ENCODE measurements at regions not wholly inside any gene's neighbourhood (a gene's known extent, or its start where the extent isn't known, plus 50 kb on each side); places are given as distances from the start of the nearest gene placed in this dataset.

DNA sequence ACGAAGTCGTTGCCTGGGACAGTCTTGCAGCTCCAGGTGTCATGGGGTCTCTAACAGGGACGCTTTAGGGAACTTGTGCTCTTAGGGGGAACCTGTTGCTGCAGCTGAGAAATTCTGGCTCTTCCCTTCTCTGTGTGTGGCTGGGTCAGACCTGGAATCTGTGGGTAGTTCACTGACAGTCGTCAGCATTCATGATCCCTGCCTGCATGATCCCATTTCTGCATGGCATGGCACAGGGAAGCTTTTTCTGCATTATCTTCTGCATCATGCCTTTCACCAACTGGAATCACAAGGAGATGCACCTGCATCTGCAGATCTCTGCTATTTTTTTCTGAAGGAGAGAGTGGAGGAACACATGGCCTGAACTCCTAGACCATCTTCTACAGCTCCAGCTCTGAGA lies 85.6 kb downstream of the SOX9 start:
- H3K27me3 ChIP-seq (ENCODE audit: control insufficient read depth, insufficient read depth, low read length), result no peaks in the 10 kb centered on the region
- no peak overlapping the region for H3K27ac ChIP-seq (ENCODE audit: low read length)
- no peaks in the 10 kb centered on the region for H3K36me3 ChIP-seq (ENCODE audit: control insufficient read depth, insufficient read depth, low read length)
- no peak for DNase-seq (ENCODE audit: low read depth, low spot score)
- H3K4me3 ChIP-seq (ENCODE audit: low read length), result no peak overlapping the region
- H3K9me3 ChIP-seq (ENCODE audit: control insufficient read depth, insufficient read depth, low read length), result no peaks in the 10 kb centered on the region
- WGBS (ENCODE audit: insufficient coverage, insufficient read length), result no CpG with 5 or more reads among the region's 4 CpGs
- no peaks in the 10 kb centered on the region for H3K4me1 ChIP-seq (ENCODE audit: control insufficient read depth, insufficient read depth, low read length)

DNA sequence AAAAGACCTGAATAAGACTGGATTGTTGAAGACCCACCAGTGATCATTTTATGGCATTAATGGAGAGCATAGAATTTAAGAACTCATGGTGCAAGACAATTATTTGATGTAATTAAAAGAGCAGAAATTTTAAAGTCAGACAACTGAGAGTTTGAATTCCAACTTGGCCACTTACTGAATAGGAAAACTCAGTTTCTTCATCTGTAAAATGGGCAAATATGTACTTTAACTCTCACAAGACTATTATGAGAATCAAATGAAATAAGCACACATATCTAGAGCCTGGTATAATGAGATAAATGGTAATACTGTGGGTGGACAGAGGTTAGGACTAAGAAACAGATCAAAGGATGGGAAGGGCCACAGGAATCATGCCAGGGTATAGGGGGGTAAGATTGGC lies 88.0 kb downstream of the SOX9 start:
- DNase-seq (ENCODE audit: low read depth, low spot score), result no peak
- Histone ChIP-seq H3K9me3 (ENCODE audit: control insufficient read depth, insufficient read depth, low read length) (no peaks in the 10 kb centered on the region), H3K4me3 (ENCODE audit: low read length) (no peak overlapping the region), H3K36me3 (ENCODE audit: control insufficient read depth, insufficient read depth, low read length) (no peaks in the 10 kb centered on the region), H3K27me3 (ENCODE audit: control insufficient read depth, insufficient read depth, low read length) (no peaks in the 10 kb centered on the region), H3K4me1 (ENCODE audit: control insufficient read depth, insufficient read depth, low read length) (peaks cover 1% of the 10 kb centered on the region), H3K27ac (ENCODE audit: low read length) (no peak overlapping the region)

GRCh38 chr17:72212041-72212440 lies 91.2 kb downstream of the SOX9 start:
- DNase-seq (ENCODE audit: low read depth, low spot score), result no peak

DNA sequence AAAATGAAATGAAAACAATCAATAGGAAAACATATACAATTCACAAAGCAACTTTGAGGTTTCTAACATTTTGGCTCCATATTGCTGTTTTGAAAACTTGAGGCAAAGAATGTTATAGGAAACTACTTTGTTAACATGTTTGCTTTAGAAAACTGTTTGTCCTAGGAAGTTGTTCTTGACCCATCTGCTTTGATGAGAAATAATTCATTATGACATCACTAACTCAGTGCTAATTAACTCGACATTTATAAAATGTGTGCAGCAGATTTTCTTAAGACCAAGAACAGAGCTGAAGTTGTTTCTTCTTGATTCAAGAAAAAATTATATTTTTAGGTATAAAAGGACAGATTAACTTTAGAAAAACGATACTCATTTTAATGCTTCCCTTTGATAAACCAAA lies 94.7 kb downstream of the SOX9 start:
- H3K4me1 ChIP-seq (ENCODE audit: control insufficient read depth, insufficient read depth, low read length), result peaks cover 4% of the 10 kb centered on the region
- DNase-seq (ENCODE audit: low read depth, low spot score), result no peak
- H3K27ac ChIP-seq (ENCODE audit: low read length), result no peak overlapping the region
- H3K4me3 ChIP-seq (ENCODE audit: low read length), result no peak overlapping the region
- H3K9me3 ChIP-seq (ENCODE audit: control insufficient read depth, insufficient read depth, low read length), result no peaks in the 10 kb centered on the region
- no peaks in the 10 kb centered on the region for H3K36me3 ChIP-seq (ENCODE audit: control insufficient read depth, insufficient read depth, low read length)
- peaks cover 19% of the 10 kb centered on the region for H3K27me3 ChIP-seq (ENCODE audit: control insufficient read depth, insufficient read depth, low read length)
- WGBS (ENCODE audit: insufficient coverage, insufficient read length), result no CpG with 5 or more reads among the region's 2 CpGs

More at GRCh38 chr17:72212041-72212440, 91.2 kb downstream of the SOX9 start:
- Histone ChIP-seq H3K27ac (ENCODE audit: low read length) (no peak overlapping the region), H3K4me1 (ENCODE audit: control insufficient read depth, insufficient read depth, low read length) (peaks cover 1% of the 10 kb centered on the region), H3K27me3 (ENCODE audit: control insufficient read depth, insufficient read depth, low read length) (no peaks in the 10 kb centered on the region; the same call in 1 of the 2 replicates), H3K36me3 (ENCODE audit: control insufficient read depth, insufficient read depth, low read length) (no peaks in the 10 kb centered on the region), H3K9me3 (ENCODE audit: control insufficient read depth, insufficient read depth, low read length) (no peaks in the 10 kb centered on the region), H3K4me3 (ENCODE audit: low read length) (no peak overlapping the region)
- no CpG with 5 or more reads among the region's 5 CpGs for WGBS (ENCODE audit: insufficient coverage, insufficient read length)

DNA sequence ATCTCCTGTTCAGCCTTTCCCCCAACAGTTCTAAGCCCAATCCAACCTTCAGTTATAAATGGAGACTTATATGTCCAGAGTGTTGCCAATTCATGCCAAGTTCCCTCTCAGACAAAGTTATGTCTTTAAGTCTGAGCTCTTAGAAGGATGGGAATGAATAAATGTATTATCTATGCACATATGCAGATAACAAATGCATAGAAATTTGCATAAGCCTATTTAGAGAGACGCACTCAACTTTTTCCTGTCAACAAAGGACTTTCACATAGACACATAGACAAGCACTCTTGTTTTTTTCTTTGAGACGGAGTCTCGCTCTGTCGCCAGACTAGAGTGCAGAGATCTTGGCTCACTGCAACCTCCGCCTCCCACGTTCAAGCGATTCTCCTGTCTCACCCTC lies 95.1 kb downstream of the SOX9 start:
- Histone ChIP-seq H3K27ac (ENCODE audit: low read length) (no peak overlapping the region), H3K9me3 (ENCODE audit: control insufficient read depth, insufficient read depth, low read length) (no peaks in the 10 kb centered on the region), H3K27me3 (ENCODE audit: control insufficient read depth, insufficient read depth, low read length) (peaks cover 23% of the 10 kb centered on the region), H3K4me1 (ENCODE audit: control insufficient read depth, insufficient read depth, low read length) (peaks cover 4% of the 10 kb centered on the region), H3K4me3 (ENCODE audit: low read length) (no peak overlapping the region), H3K36me3 (ENCODE audit: control insufficient read depth, insufficient read depth, low read length) (no peaks in the 10 kb centered on the region)
- DNase-seq (ENCODE audit: low read depth, low spot score), result no peak
- WGBS (ENCODE audit: insufficient coverage, insufficient read length), result no CpG with 5 or more reads among the region's 7 CpGs

DNA sequence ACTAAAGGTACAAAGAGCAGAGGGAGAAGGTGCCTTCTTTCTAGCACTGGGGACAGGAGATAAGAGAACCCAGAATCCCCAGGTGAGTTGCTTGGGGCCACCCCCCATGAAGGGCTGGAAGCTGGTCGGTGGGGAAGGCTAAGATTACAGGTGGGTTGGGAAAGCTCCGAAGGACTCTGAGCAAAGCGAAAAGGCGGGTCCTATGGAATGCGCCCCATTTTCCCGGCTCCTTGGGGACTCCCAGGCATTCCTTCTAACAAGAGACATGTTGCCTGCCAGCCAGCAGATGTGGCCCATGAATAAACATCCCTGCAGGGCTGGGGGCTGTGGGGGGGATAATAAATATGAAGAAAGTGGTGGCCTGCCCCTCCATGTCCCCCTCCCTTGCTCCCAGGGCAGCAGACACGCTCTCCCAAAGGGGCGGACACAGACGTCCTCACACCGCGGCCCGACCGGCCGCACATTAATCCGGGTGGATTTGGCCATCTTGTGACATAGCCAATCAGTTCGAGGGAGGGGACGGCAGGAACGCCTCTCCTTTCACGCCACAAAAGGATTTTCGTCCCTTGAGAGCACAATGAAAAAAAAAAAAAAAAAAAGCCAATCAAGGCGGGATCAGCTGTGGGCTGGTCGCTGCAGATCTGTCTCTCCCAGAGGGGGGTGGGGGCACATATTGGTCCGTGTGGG lies 98.5 kb downstream of the SOX9 start:
- no CpG with 5 or more reads among the region's 23 CpGs for WGBS (ENCODE audit: insufficient coverage, insufficient read length)
- H3K36me3 ChIP-seq (ENCODE audit: control insufficient read depth, insufficient read depth, low read length), result no peaks in the 10 kb centered on the region
- peak overlapping the region; percentile 26; the same call in 1 of the 2 replicates for H3K4me3 ChIP-seq (ENCODE audit: low read length)
- no peaks in the 10 kb centered on the region for H3K9me3 ChIP-seq (ENCODE audit: control insufficient read depth, insufficient read depth, low read length)
- no peak overlapping the region for H3K27ac ChIP-seq (ENCODE audit: low read length)
- no peak for DNase-seq (ENCODE audit: low read depth, low spot score)
- H3K27me3 ChIP-seq (ENCODE audit: control insufficient read depth, insufficient read depth, low read length), result peaks cover 28% of the 10 kb centered on the region
- peaks cover 3% of the 10 kb centered on the region; the same call in 1 of the 2 replicates for H3K4me1 ChIP-seq (ENCODE audit: control insufficient read depth, insufficient read depth, low read length)

GRCh38 chr17:72219824-72220493 lies 99.1 kb downstream of the SOX9 start:
- no peak overlapping the region for H3K27ac ChIP-seq (ENCODE audit: low read length)
- WGBS (ENCODE audit: insufficient coverage, insufficient read length), result no CpG with 5 or more reads among the region's 22 CpGs
- H3K27me3 ChIP-seq (ENCODE audit: control insufficient read depth, insufficient read depth, low read length), result peaks cover 28% of the 10 kb centered on the region
- peaks cover 3% of the 10 kb centered on the region; the same call in 1 of the 2 replicates for H3K4me1 ChIP-seq (ENCODE audit: control insufficient read depth, insufficient read depth, low read length)
- H3K9me3 ChIP-seq (ENCODE audit: control insufficient read depth, insufficient read depth, low read length), result no peaks in the 10 kb centered on the region
- no peaks in the 10 kb centered on the region for H3K36me3 ChIP-seq (ENCODE audit: control insufficient read depth, insufficient read depth, low read length)
- H3K4me3 ChIP-seq (ENCODE audit: low read length), result peak overlapping the region; percentile 26; the same call in 1 of the 2 replicates
- no peak for DNase-seq (ENCODE audit: low read depth, low spot score)

- H3K27ac ChIP-seq (ENCODE audit: low read length), result no peak overlapping the region
- no peaks in the 10 kb centered on the region for H3K9me3 ChIP-seq (ENCODE audit: control insufficient read depth, insufficient read depth, low read length)
- WGBS (ENCODE audit: insufficient coverage, insufficient read length), result no CpG with 5 or more reads among the region's 2 CpGs
- H3K4me1 ChIP-seq (ENCODE audit: control insufficient read depth, insufficient read depth, low read length), result peaks cover 3% of the 10 kb centered on the region; the same call in 1 of the 2 replicates
- DNase-seq (ENCODE audit: low read depth, low spot score), result no peak
- H3K36me3 ChIP-seq (ENCODE audit: control insufficient read depth, insufficient read depth, low read length), result no peaks in the 10 kb centered on the region
- peaks cover 26% of the 10 kb centered on the region for H3K27me3 ChIP-seq (ENCODE audit: control insufficient read depth, insufficient read depth, low read length)
- H3K4me3 ChIP-seq (ENCODE audit: low read length), result no peak overlapping the region
Observed at GRCh38 chr17:72222661-72223380, 102.0 kb downstream of the SOX9 start.

GRCh38 chr17:72223866-72224291 lies 103.1 kb downstream of the SOX9 start:
- Histone ChIP-seq H3K27me3 (ENCODE audit: control insufficient read depth, insufficient read depth, low read length) (peaks cover 22% of the 10 kb centered on the region), H3K9me3 (ENCODE audit: control insufficient read depth, insufficient read depth, low read length) (no peaks in the 10 kb centered on the region), H3K36me3 (ENCODE audit: control insufficient read depth, insufficient read depth, low read length) (no peaks in the 10 kb centered on the region), H3K4me1 (ENCODE audit: control insufficient read depth, insufficient read depth, low read length) (peaks cover 3% of the 10 kb centered on the region; the same call in 1 of the 2 replicates), H3K4me3 (ENCODE audit: low read length) (no peak overlapping the region), H3K27ac (ENCODE audit: low read length) (no peak overlapping the region)
- DNase-seq (ENCODE audit: low read depth, low spot score), result no peak
- WGBS (ENCODE audit: insufficient coverage, insufficient read length), result no CpG with 5 or more reads among the region's 11 CpGs

- H3K4me3 ChIP-seq (ENCODE audit: low read length), result no peak overlapping the region
- WGBS (ENCODE audit: insufficient coverage, insufficient read length), result no CpG with 5 or more reads among the region's 3 CpGs
- no peak for DNase-seq (ENCODE audit: low read depth, low spot score)
- no peaks in the 10 kb centered on the region for H3K36me3 ChIP-seq (ENCODE audit: control insufficient read depth, insufficient read depth, low read length)
- no peaks in the 10 kb centered on the region for H3K9me3 ChIP-seq (ENCODE audit: control insufficient read depth, insufficient read depth, low read length)
- H3K27me3 ChIP-seq (ENCODE audit: control insufficient read depth, insufficient read depth, low read length), result peaks cover 3% of the 10 kb centered on the region; the same call in 1 of the 2 replicates
- H3K4me1 ChIP-seq (ENCODE audit: control insufficient read depth, insufficient read depth, low read length), result no peaks in the 10 kb centered on the region
- H3K27ac ChIP-seq (ENCODE audit: low read length), result no peak overlapping the region
Observed at GRCh38 chr17:72226322-72226721, 105.5 kb downstream of the SOX9 start.

Data from iPS DF 6.9 (cell line).